Natural killer cell (primary cell): ENCODE measurements at regions not wholly inside any gene's neighbourhood (a gene's known extent, or its start where the extent isn't known, plus 50 kb on each side); places are given as distances from the start of the nearest gene placed in this dataset.

Experiments used
- ATAC-seq, 3 donors: fragments of 150-1000 bp in 2 of 3; fragments of 200-7000 bp in 1 of 3; cut with Tn5 transposase; 1 replicate in 1 of 3; 2 replicates in 2 of 3; pipeline ENCODE4 v1.10.0; 2021; ENCODE audit warnings: mild to moderate bottlenecking in 2 of 3, moderate library complexity in 2 of 3
- DNase-seq, 2 donors: peaks; one replicate each; pipeline versions ENCODE4 v3.0.0 to v3.0.0-alpha.2; 2013 to 2021; ENCODE audit warnings: mixed read lengths in 1 of 2
- H3K27ac ChIP-seq: one replicate; pipeline ENCODE4 v1.5.1; 2013; ENCODE audit warnings: mild to moderate bottlenecking, low read length
- H3K27me3 ChIP-seq: one replicate; pipeline ENCODE4 v1.6.1; 2013; ENCODE audit warnings: low read length; ENCODE audit not compliant: control insufficient read depth, insufficient read depth
- H3K36me3 ChIP-seq: one replicate; pipeline ENCODE4 v1.6.1; 2013; ENCODE audit warnings: low read length; ENCODE audit not compliant: control insufficient read depth, insufficient read depth
- H3K4me1 ChIP-seq: one replicate; pipeline ENCODE4 v1.6.1; 2013; ENCODE audit warnings: low read length; ENCODE audit not compliant: control insufficient read depth, insufficient read depth
- H3K4me3 ChIP-seq: one replicate; pipeline ENCODE4 v1.5.1; 2013; ENCODE audit warnings: low read length
- H3K9me3 ChIP-seq: one replicate; pipeline ENCODE4 v1.6.1; 2013; ENCODE audit warnings: low read length; ENCODE audit not compliant: control insufficient read depth, insufficient read depth
- H3K27ac Mint-ChIP-seq, 2 donors: one replicate each; pipeline ENCODE4 v1.8.0; 2022; ENCODE audit warnings: mild to moderate bottlenecking in 2 of 2, mixed read lengths in 2 of 2, moderate library complexity in 1 of 2
- H3K27me3 Mint-ChIP-seq, 2 donors: one replicate each; pipeline ENCODE4 v1.8.0; 2022; ENCODE audit warnings: low read depth in 2 of 2, mixed read lengths in 2 of 2
- H3K36me3 Mint-ChIP-seq: one replicate; pipeline ENCODE4 v1.8.0; 2022; ENCODE audit warnings: mixed read lengths
- H3K4me1 Mint-ChIP-seq, 2 donors: one replicate each; pipeline ENCODE4 v1.8.0; 2022; ENCODE audit warnings: mixed read lengths in 2 of 2
- H3K4me3 Mint-ChIP-seq: one replicate; pipeline ENCODE4 v1.8.0; 2022; ENCODE audit warnings: mild to moderate bottlenecking, moderate library complexity, mixed read lengths
- H3K9me3 Mint-ChIP-seq, 2 donors: one replicate each; pipeline ENCODE4 v1.8.0; 2022; ENCODE audit warnings: mixed read lengths in 2 of 2
- WGBS: methylation state at CpG from one replicate; pipeline ENCODE4 v1.1.7; 2013; ENCODE audit warnings: missing lambda C conversion rate; ENCODE audit not compliant: insufficient coverage; 5-methylcytosine and 5-hydroxymethylcytosine counted together
- intact Hi-C: fragments of 100-400 bp; cut with micrococcal nuclease; formaldehyde crosslinking; loops from one replicate; pipeline ENCODE4 v1.14.2; 2022
- TF ChIP-seq, protein P1 (sequence below): fragments of 200-600 bp; IDR thresholded peaks from one replicate; pipeline ENCODE4 v1.8.0; 2022; ENCODE audit warnings: antibody characterized with exemption

GRCh38 chr2:217035967-217036366 lies 176.1 kb upstream of the TNP1 start:
- Histone ChIP-seq H3K9me3 (no peaks in the 10 kb centered on the region), H3K27me3 (no peaks in the 10 kb centered on the region), H3K4me3 (no peak overlapping the region), H3K27ac (no peak overlapping the region), H3K4me1 (no peaks in the 10 kb centered on the region), H3K36me3 (no peaks in the 10 kb centered on the region)
- H3K4me1 Mint-ChIP-seq = no peaks in the 10 kb centered on the region
- TF ChIP-seq, protein P1, sequence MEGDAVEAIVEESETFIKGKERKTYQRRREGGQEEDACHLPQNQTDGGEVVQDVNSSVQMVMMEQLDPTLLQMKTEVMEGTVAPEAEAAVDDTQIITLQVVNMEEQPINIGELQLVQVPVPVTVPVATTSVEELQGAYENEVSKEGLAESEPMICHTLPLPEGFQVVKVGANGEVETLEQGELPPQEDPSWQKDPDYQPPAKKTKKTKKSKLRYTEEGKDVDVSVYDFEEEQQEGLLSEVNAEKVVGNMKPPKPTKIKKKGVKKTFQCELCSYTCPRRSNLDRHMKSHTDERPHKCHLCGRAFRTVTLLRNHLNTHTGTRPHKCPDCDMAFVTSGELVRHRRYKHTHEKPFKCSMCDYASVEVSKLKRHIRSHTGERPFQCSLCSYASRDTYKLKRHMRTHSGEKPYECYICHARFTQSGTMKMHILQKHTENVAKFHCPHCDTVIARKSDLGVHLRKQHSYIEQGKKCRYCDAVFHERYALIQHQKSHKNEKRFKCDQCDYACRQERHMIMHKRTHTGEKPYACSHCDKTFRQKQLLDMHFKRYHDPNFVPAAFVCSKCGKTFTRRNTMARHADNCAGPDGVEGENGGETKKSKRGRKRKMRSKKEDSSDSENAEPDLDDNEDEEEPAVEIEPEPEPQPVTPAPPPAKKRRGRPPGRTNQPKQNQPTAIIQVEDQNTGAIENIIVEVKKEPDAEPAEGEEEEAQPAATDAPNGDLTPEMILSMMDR = no peak
- WGBS = 74% methylated on average over 4 of the region's 4 CpGs
- no peak for DNase-seq
- intact Hi-C loops = no loop called here
- H3K4me3 Mint-ChIP-seq = no peak overlapping the region
- no peaks in the 10 kb centered on the region for H3K9me3 Mint-ChIP-seq
- peaks cover 4 to 20% of the 10 kb centered on the region in 2 donors for H3K27me3 Mint-ChIP-seq
- H3K27ac Mint-ChIP-seq = no peak overlapping the region
- no peaks in the 10 kb centered on the region for H3K36me3 Mint-ChIP-seq
- no peak for ATAC-seq

GRCh38 chr2:217033186-217033585 lies 173.3 kb upstream of the TNP1 start:
- TF ChIP-seq, protein P1 = no peak
- no peak overlapping the region for H3K4me3 ChIP-seq
- no peaks in the 10 kb centered on the region for H3K27me3 ChIP-seq
- DNase-seq = no peak
- no peak overlapping the region for H3K27ac ChIP-seq
- no peaks in the 10 kb centered on the region for H3K9me3 Mint-ChIP-seq
- H3K4me1 ChIP-seq = no peaks in the 10 kb centered on the region
- no peaks in the 10 kb centered on the region for H3K36me3 Mint-ChIP-seq
- no peak overlapping the region for H3K4me3 Mint-ChIP-seq
- ATAC-seq = no peak
- peaks cover 15 to 43% of the 10 kb centered on the region in 2 donors for H3K27me3 Mint-ChIP-seq
- no peaks in the 10 kb centered on the region for H3K9me3 ChIP-seq
- intact Hi-C loops = no loop called here
- H3K36me3 ChIP-seq = no peaks in the 10 kb centered on the region
- 91% methylated on average over 5 of the region's 5 CpGs for WGBS
- H3K4me1 Mint-ChIP-seq = no peaks in the 10 kb centered on the region
- no peak overlapping the region for H3K27ac Mint-ChIP-seq

DNA sequence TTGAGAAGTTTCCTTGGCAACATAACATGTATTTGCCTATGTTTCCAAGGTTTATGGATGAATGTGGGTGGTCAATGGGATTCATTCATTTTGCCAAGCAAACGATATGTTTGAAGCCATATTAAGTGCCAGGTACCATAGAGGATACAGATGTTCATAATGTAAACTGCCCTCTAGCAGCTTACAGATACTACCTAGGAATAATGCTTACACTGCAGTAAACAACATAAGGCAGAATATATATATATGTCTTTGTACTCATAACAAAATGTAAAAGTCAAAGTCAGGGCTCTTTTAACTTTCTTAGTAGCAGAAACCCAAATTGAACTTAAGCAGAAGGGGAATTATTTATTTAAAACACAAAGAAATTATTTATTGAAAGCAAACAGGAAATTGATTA lies 171.6 kb upstream of the TNP1 start:
- intact Hi-C loops = no loop called here

GRCh38 chr2:217030081-217030480 lies 170.2 kb upstream of the TNP1 start:
- Mint-ChIP-seq H3K36me3 (no peaks in the 10 kb centered on the region), H3K9me3 (no peaks in the 10 kb centered on the region), H3K4me3 (no peak overlapping the region), H3K27ac (no peak overlapping the region), H3K4me1 (no peaks in the 10 kb centered on the region), H3K27me3 (peaks cover 12 to 40% of the 10 kb centered on the region in 2 donors)
- H3K27me3 ChIP-seq = no peaks in the 10 kb centered on the region
- no peaks in the 10 kb centered on the region for H3K4me1 ChIP-seq
- TF ChIP-seq, protein P1 = no peak
- intact Hi-C loops = no loop called here
- H3K27ac ChIP-seq = no peak overlapping the region
- no peak for DNase-seq
- 82% methylated on average over 6 of the region's 6 CpGs for WGBS
- H3K36me3 ChIP-seq = no peaks in the 10 kb centered on the region
- H3K9me3 ChIP-seq = no peaks in the 10 kb centered on the region
- ATAC-seq = no peak
- H3K4me3 ChIP-seq = no peak overlapping the region

More for the DNA sequence above, 171.6 kb upstream of the TNP1 start:
- Mint-ChIP-seq H3K27me3 (peaks cover 15 to 40% of the 10 kb centered on the region in 2 donors), H3K36me3 (no peaks in the 10 kb centered on the region), H3K27ac (no peak overlapping the region), H3K4me3 (no peak overlapping the region), H3K4me1 (no peaks in the 10 kb centered on the region), H3K9me3 (no peaks in the 10 kb centered on the region)
- H3K36me3 ChIP-seq = no peaks in the 10 kb centered on the region
- no peak for ATAC-seq
- H3K4me3 ChIP-seq = no peak overlapping the region
- WGBS = 56% methylated on average over 1 of the region's 1 CpG
- no peaks in the 10 kb centered on the region for H3K9me3 ChIP-seq
- no peak for DNase-seq
- no peaks in the 10 kb centered on the region for H3K27me3 ChIP-seq
- no peak overlapping the region for H3K27ac ChIP-seq
- no peaks in the 10 kb centered on the region for H3K4me1 ChIP-seq
- TF ChIP-seq, protein P1 = no peak
